ENCODE measurements at regions not wholly inside any gene's neighbourhood (a gene's known extent, or its start where the extent isn't known, plus 50 kb on each side); places are given as distances from the start of the nearest gene placed in this dataset.

GRCh38 chr10:107899502-107900062 lies 735.1 kb upstream of the SORCS1 start (continued):
- TF ChIP-seq, protein P1, sequence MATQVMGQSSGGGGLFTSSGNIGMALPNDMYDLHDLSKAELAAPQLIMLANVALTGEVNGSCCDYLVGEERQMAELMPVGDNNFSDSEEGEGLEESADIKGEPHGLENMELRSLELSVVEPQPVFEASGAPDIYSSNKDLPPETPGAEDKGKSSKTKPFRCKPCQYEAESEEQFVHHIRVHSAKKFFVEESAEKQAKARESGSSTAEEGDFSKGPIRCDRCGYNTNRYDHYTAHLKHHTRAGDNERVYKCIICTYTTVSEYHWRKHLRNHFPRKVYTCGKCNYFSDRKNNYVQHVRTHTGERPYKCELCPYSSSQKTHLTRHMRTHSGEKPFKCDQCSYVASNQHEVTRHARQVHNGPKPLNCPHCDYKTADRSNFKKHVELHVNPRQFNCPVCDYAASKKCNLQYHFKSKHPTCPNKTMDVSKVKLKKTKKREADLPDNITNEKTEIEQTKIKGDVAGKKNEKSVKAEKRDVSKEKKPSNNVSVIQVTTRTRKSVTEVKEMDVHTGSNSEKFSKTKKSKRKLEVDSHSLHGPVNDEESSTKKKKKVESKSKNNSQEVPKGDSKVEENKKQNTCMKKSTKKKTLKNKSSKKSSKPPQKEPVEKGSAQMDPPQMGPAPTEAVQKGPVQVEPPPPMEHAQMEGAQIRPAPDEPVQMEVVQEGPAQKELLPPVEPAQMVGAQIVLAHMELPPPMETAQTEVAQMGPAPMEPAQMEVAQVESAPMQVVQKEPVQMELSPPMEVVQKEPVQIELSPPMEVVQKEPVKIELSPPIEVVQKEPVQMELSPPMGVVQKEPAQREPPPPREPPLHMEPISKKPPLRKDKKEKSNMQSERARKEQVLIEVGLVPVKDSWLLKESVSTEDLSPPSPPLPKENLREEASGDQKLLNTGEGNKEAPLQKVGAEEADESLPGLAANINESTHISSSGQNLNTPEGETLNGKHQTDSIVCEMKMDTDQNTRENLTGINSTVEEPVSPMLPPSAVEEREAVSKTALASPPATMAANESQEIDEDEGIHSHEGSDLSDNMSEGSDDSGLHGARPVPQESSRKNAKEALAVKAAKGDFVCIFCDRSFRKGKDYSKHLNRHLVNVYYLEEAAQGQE (IDR thresholded peaks at IDR 0.05): no peak
- TF ChIP-seq JUND (IDR thresholded peaks at IDR 0.05): no peak

DNA sequence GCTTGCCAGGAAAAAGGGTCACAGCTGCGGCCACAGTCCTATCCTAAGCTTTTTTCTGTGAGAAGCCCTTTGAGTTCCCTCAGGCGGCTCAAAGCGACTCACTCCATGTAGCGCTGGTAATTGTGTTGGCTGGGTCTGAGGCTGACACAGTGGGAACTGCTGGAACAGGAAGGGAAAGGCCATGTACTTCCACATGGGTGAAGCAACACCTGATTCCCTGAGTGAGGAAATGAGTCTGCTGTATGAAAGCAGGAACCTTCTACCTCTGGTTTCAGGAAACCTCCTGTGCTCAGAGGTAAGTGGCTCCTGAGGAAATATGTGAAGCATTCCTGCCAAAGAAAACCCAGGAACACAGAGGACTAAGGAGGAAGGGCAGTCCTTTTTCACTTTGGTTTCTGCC lies 734.6 kb upstream of the SORCS1 start:
- H3K36me3 ChIP-seq (ENCODE audit: control insufficient read depth in 4 of 4, insufficient read depth in 3 of 4, low read depth in 1 of 4, low read length in 3 of 4): no peaks in the 10 kb centered on the region
- DNase-seq (ENCODE audit: low spot score): no peak
- 83% methylated on average over 4 of the region's 4 CpGs for WGBS
- no peak overlapping the region for H3K4me3 ChIP-seq (ENCODE audit: low read depth in 1 of 3, low read length in 3 of 3)
- no peaks in the 10 kb centered on the region for H3K27me3 ChIP-seq (ENCODE audit: control insufficient read depth in 4 of 4, insufficient read depth in 4 of 4, low read length in 3 of 4)
- H3K9me3 ChIP-seq (ENCODE audit: control insufficient read depth in 4 of 4, low read length in 3 of 4): no peaks in the 10 kb centered on the region
- H3K27ac ChIP-seq (ENCODE audit: low read depth in 1 of 2, low read length in 2 of 2): no peak overlapping the region
- TF ChIP-seq GABPA (IDR thresholded peaks at IDR 0.05 in 1 of 2, conservative IDR thresholded peaks at IDR 0.05 in 1 of 2) (no peak), SP1 (IDR thresholded peaks at IDR 0.05) (no peak), JUND (IDR thresholded peaks at IDR 0.05) (no peak), EGR1 (IDR thresholded peaks at IDR 0.05; ENCODE audit: low read depth in 2 of 2) (no peak), NR2F2 (IDR thresholded peaks at IDR 0.05) (no peak), MAX (IDR thresholded peaks at IDR 0.05) (no peak), HNF4G (IDR thresholded peaks at IDR 0.05) (no peak), YY1 (IDR thresholded peaks at IDR 0.05) (no peak), CTCF (IDR thresholded peaks at IDR 0.05; ENCODE audit: low read depth, low read length, missing input control) (no peak), RAD21 (IDR thresholded peaks at IDR 0.05) (no peak)
- TF ChIP-seq, protein P1 (IDR thresholded peaks at IDR 0.05): no peak
- H3K4me1 ChIP-seq (ENCODE audit: control insufficient read depth in 4 of 4, insufficient read depth in 4 of 4, low read length in 3 of 4): no peaks in the 10 kb centered on the region
- no peak overlapping the region for H3K9ac ChIP-seq (ENCODE audit: low read depth in 1 of 2, low read length in 2 of 2)

All from liver (tissue), 8 donors.